Neural crest cell (in vitro differentiated cells): ENCODE measurements at regions not wholly inside any gene's neighbourhood (a gene's known extent, or its start where the extent isn't known, plus 50 kb on each side); places are given as distances from the start of the nearest gene placed in this dataset.

ENCODE experiments used
- DNase-seq: peaks from one replicate; pipeline ENCODE4 v3.0.0; 2021; ENCODE audit warnings: low read depth, mixed read lengths, low spot score
- H3K27ac Mint-ChIP-seq: one replicate; pipeline ENCODE4 v1.8.0; 2021; ENCODE audit warnings: mild to moderate bottlenecking, mixed read lengths; ENCODE audit not compliant: unreplicated experiment
- H3K27me3 Mint-ChIP-seq: 2 replicates; pipeline ENCODE4 v1.8.0; 2021; ENCODE audit warnings: low read depth, mild to moderate bottlenecking, mixed read lengths
- H3K36me3 Mint-ChIP-seq: 2 replicates; pipeline ENCODE4 v1.8.0; 2021; ENCODE audit warnings: low read depth, mild to moderate bottlenecking, mixed read lengths
- H3K4me1 Mint-ChIP-seq: 2 replicates; pipeline ENCODE4 v1.8.0; 2021; ENCODE audit warnings: mixed read lengths
- H3K4me3 Mint-ChIP-seq: one replicate; pipeline ENCODE4 v1.8.0; 2021; ENCODE audit warnings: mild to moderate bottlenecking, mixed read lengths
- H3K9me3 Mint-ChIP-seq: 2 replicates; pipeline ENCODE4 v1.8.0; 2021; ENCODE audit warnings: mixed read lengths
- CTCF ChIP-seq: fragments of 200-600 bp; sonication (generic); conservative IDR thresholded peaks from 2 replicates; pipeline ENCODE4 v1.5.0; 2021; ENCODE audit warnings: antibody characterized with exemption, mild to moderate bottlenecking

DNA sequence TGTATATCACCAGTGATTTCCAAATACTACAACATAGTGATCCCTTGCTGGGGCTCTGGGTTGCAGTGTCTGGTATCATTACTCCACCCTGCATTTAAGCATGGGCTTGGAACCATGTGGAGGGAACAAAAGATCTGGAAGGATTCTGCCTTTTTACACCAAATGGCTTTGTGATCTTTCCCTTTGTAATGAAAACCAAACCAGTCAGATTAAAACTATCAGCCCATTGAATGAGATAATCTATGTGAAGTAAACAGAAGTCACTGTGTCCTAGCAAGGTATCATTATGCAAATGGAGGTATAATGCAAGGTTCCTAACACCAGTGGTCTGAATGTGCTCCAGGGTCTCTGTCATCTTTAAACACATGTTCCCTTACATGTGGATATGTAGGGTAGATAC lies 474.7 kb upstream of the TNP1 start:
- DNase-seq = no peak
- TF ChIP-seq CTCF = no peak
- H3K36me3 Mint-ChIP-seq = no peaks in the 10 kb centered on the region
- H3K4me3 Mint-ChIP-seq = no peak overlapping the region
- no peak overlapping the region for H3K27ac Mint-ChIP-seq
- H3K9me3 Mint-ChIP-seq = no peaks in the 10 kb centered on the region
- H3K27me3 Mint-ChIP-seq = no peaks in the 10 kb centered on the region
- H3K4me1 Mint-ChIP-seq = peaks cover 48% of the 10 kb centered on the region

GRCh38 chr2:217332866-217333265 lies 473.0 kb upstream of the TNP1 start:
- no peaks in the 10 kb centered on the region for H3K9me3 Mint-ChIP-seq
- H3K27me3 Mint-ChIP-seq = no peaks in the 10 kb centered on the region
- peaks cover 40% of the 10 kb centered on the region for H3K4me1 Mint-ChIP-seq
- peak overlapping the region; percentile 9 for H3K4me3 Mint-ChIP-seq
- H3K36me3 Mint-ChIP-seq = no peaks in the 10 kb centered on the region
- DNase-seq = no peak
- peak overlapping the region; percentile 20 for H3K27ac Mint-ChIP-seq
- no peak for TF ChIP-seq CTCF

DNA sequence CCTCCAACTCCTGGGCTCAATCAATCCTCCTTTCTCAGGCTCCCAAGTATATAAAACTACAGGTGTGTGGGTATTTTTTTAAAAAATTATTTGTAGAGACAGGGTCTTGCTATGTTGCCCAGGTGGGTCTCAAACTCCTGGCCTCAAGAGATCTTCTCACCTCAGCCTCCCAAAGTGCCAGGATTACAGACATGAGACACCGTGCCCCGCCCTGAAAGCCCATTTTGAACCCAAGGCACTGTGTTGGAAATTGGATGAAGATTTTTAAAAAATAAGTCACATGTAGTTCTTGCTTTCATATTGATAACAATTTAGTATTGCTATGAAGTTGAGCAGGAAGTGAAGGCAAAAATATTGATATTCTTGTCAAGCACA lies 472.5 kb upstream of the TNP1 start:
- H3K27ac Mint-ChIP-seq = no peak overlapping the region
- H3K4me1 Mint-ChIP-seq = peaks cover 43% of the 10 kb centered on the region
- no peaks in the 10 kb centered on the region for H3K27me3 Mint-ChIP-seq
- H3K4me3 Mint-ChIP-seq = no peak overlapping the region
- no peak for DNase-seq
- H3K9me3 Mint-ChIP-seq = no peaks in the 10 kb centered on the region
- TF ChIP-seq CTCF = no peak
- no peaks in the 10 kb centered on the region for H3K36me3 Mint-ChIP-seq

DNA sequence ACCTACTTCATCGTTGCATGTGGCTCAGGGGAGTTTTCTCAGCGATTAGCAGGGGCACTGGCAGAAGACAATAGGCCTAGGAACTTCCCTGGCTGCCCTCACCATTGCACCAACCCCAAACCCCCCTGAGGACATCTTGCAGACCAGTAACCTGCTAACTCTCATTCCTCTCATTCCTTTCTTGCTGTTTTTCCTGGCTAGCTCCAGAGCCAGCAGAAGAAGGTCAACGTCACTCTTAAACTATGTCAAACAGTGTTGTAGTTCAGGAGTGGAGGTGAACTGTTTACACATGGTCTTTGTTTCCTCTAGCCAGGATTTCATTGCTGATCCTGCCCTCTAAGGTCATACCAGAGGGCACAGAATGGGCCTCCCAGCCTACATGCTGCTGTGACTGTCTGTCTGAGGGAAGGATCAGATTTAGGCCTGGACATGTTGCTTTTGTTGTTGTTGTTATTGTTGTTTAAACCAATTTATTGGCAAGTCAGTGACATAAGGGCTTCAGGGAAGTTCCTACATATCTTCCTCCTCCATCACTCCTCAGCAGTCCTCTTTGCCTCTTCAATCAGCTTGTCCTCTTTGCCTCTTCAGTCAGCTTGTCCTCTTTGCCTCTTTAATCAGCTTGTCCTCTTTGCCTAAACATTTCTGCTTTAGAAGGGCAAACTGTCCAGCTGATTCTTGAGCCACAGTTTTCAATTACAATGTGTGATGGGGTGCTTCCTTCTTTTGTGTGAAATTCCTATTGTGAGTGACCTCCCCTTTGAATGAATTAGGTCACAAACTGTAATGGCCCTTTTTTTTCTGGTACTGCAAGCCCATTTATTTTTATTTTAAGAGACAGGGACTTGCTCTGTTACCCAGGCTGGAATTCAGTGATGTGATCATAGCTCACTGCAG lies 471.9 kb upstream of the TNP1 start:
- H3K4me1 Mint-ChIP-seq = peaks cover 44% of the 10 kb centered on the region
- no peak for TF ChIP-seq CTCF
- no peak overlapping the region for H3K4me3 Mint-ChIP-seq
- peak overlapping the region; percentile 76 for H3K27ac Mint-ChIP-seq
- no peaks in the 10 kb centered on the region for H3K36me3 Mint-ChIP-seq
- no peaks in the 10 kb centered on the region for H3K27me3 Mint-ChIP-seq
- no peaks in the 10 kb centered on the region for H3K9me3 Mint-ChIP-seq
- DNase-seq = no peak

- no peak overlapping the region for H3K27ac Mint-ChIP-seq
- H3K4me3 Mint-ChIP-seq = no peak overlapping the region
- H3K9me3 Mint-ChIP-seq = peaks cover 2% of the 10 kb centered on the region
- peaks cover 52% of the 10 kb centered on the region for H3K4me1 Mint-ChIP-seq
- DNase-seq = no peak
- H3K27me3 Mint-ChIP-seq = no peaks in the 10 kb centered on the region
- H3K36me3 Mint-ChIP-seq = peaks cover 2% of the 10 kb centered on the region
- no peak for TF ChIP-seq CTCF
Measured at GRCh38 chr2:217330647-217331046, 470.8 kb upstream of the TNP1 start.
